HG03354 (cell line): ENCODE measurements at regions not wholly inside any gene's neighbourhood (a gene's known extent, or its start where the extent isn't known, plus 50 kb on each side); places are given as distances from the start of the nearest gene placed in this dataset.

ENCODE experiments used
- ATAC-seq: cut with Tn5 transposase; IDR thresholded peaks from one replicate; pipeline ENCODE4 v1.9.1; 2021; ENCODE audit warnings: mild to moderate bottlenecking; ENCODE audit not compliant: unreplicated experiment, poor library complexity, severe bottlenecking

GRCh38 chr9:89815061-89815902, 210.5 kb downstream of the GADD45G start:
- peak; percentile 54 for ATAC-seq

- ATAC-seq = peak; percentile 93
These were observed 211.2 kb downstream of the GADD45G start for GRCh38 chr9:89815903-89816573.

GRCh38 chr9:89817151-89817950, 212.5 kb downstream of the GADD45G start:
- ATAC-seq = no peak

GRCh38 chr9:89820337-89820736, 215.5 kb downstream of the GADD45G start:
- ATAC-seq = no peak

- ATAC-seq = no peak
These were observed 216.3 kb downstream of the GADD45G start for GRCh38 chr9:89821081-89821480.

GRCh38 chr9:89822996-89823395, 218.2 kb downstream of the GADD45G start:
- ATAC-seq = no peak

- no peak for ATAC-seq
These were observed 220.9 kb downstream of the GADD45G start for GRCh38 chr9:89825669-89826068.

GRCh38 chr9:89826186-89826585, 221.4 kb downstream of the GADD45G start:
- no peak for ATAC-seq

GRCh38 chr9:89829346-89829745, 224.5 kb downstream of the GADD45G start:
- no peak for ATAC-seq

GRCh38 chr9:89835666-89836065, 230.9 kb downstream of the GADD45G start:
- ATAC-seq = no peak

- no peak for ATAC-seq
These were observed 232.5 kb downstream of the GADD45G start for GRCh38 chr9:89837162-89837933.

- no peak for ATAC-seq
These were observed 233.1 kb downstream of the GADD45G start for GRCh38 chr9:89837934-89838310.

- no peak for ATAC-seq
These were observed 233.8 kb downstream of the GADD45G start for GRCh38 chr9:89838621-89839020.

GRCh38 chr9:89839449-89839848, 234.6 kb downstream of the GADD45G start:
- ATAC-seq = no peak

GRCh38 chr9:89839952-89840351, 235.1 kb downstream of the GADD45G start:
- ATAC-seq = no peak

GRCh38 chr9:89841456-89841855, 236.6 kb downstream of the GADD45G start:
- ATAC-seq = no peak

GRCh38 chr9:89842267-89842768, 237.5 kb downstream of the GADD45G start:
- no peak for ATAC-seq

- no peak for ATAC-seq
These were observed 238.3 kb downstream of the GADD45G start for GRCh38 chr9:89843074-89843473.

- ATAC-seq = no peak
These were observed 238.8 kb downstream of the GADD45G start for GRCh38 chr9:89843591-89843990.

- no peak for ATAC-seq
These were observed 239.3 kb downstream of the GADD45G start for GRCh38 chr9:89844075-89844474.
